SK-N-SH treated with all-trans-retinoic acid at 6 μM for 48 hours (cell line): ENCODE measurements at regions not wholly inside any gene's neighbourhood (a gene's known extent, or its start where the extent isn't known, plus 50 kb on each side); places are given as distances from the start of the nearest gene placed in this dataset.

Source experiments
- ATAC-seq: fragments of 200-7000 bp; cut with Tn5 transposase; 3 replicates; pipeline ENCODE4 v1.9.1; 2020; ENCODE audit warnings: mild to moderate bottlenecking, moderate library complexity
- ARNTL ChIP-seq: fragments of 450-650 bp; formaldehyde crosslinking; IDR thresholded peaks from 2 replicates; pipeline ENCODE4 v1.5.0; 2020; ENCODE audit warnings: low read depth, mild to moderate bottlenecking, moderate library complexity, borderline replicate concordance
- BACH2 ChIP-seq: fragments of 250-450 bp; sonication (Bioruptor Pico); IDR thresholded peaks from 2 replicates; pipeline ENCODE4 v1.9.0; 2021; ENCODE audit warnings: mild to moderate bottlenecking, borderline replicate concordance
- CREB5 ChIP-seq: fragments of 250-450 bp; sonication (Bioruptor Pico); IDR thresholded peaks from 2 replicates; pipeline ENCODE4 v1.5.1; 2020; ENCODE audit warnings: low read depth, mild to moderate bottlenecking, moderate library complexity
- CSDC2 ChIP-seq: fragments of 250-450 bp; sonication (Bioruptor Pico); IDR thresholded peaks from 2 replicates; pipeline ENCODE4 v1.5.0; 2020; ENCODE audit warnings: mild to moderate bottlenecking, moderate library complexity
- CSRNP3 ChIP-seq: fragments of 250-450 bp; sonication (Bioruptor Pico); IDR thresholded peaks from 2 replicates; pipeline ENCODE4 v1.5.1; 2021; ENCODE audit warnings: mild to moderate bottlenecking, moderate library complexity
- ESRRG ChIP-seq: fragments of 250-450 bp; sonication (Bioruptor Pico); IDR thresholded peaks from 2 replicates; pipeline ENCODE4 v1.6.1; 2021; ENCODE audit warnings: mild to moderate bottlenecking
- GLIS3 ChIP-seq: fragments of 250-450 bp; sonication (Bioruptor Pico); IDR thresholded peaks from 2 replicates; pipeline ENCODE4 v1.5.0; 2020; ENCODE audit warnings: mild to moderate bottlenecking, moderate library complexity
- OSR1 ChIP-seq: fragments of 250-450 bp; sonication (Bioruptor Pico); IDR thresholded peaks from 2 replicates; pipeline ENCODE4 v1.8.0; 2022; ENCODE audit warnings: moderate library complexity, mild to moderate bottlenecking, inconsistent platforms
- PPARA ChIP-seq: fragments of 250-450 bp; sonication (Bioruptor Pico); IDR thresholded peaks from 2 replicates; pipeline ENCODE4 v1.5.0; 2020; ENCODE audit warnings: mild to moderate bottlenecking, borderline replicate concordance
- RARB ChIP-seq: fragments of 250-450 bp; sonication (Bioruptor Pico); IDR thresholded peaks from 2 replicates; pipeline ENCODE4 v1.8.0; 2021; ENCODE audit warnings: mild to moderate bottlenecking, moderate library complexity
- TCF4 ChIP-seq: fragments of 250-450 bp; sonication (Bioruptor Pico); IDR thresholded peaks from 2 replicates; pipeline ENCODE4 v1.8.0; 2021; ENCODE audit warnings: mild to moderate bottlenecking, moderate library complexity, borderline replicate concordance
- TSHZ2 ChIP-seq: fragments of 250-450 bp; sonication (Bioruptor Pico); IDR thresholded peaks from 2 replicates; pipeline ENCODE4 v1.5.0; 2020; ENCODE audit warnings: mild to moderate bottlenecking, moderate library complexity
- ZC3H10 ChIP-seq: fragments of 250-450 bp; sonication (Bioruptor Pico); IDR thresholded peaks from 2 replicates; pipeline ENCODE4 v1.5.1; 2021; ENCODE audit warnings: mild to moderate bottlenecking, moderate library complexity
- ZFP3 ChIP-seq: fragments of 250-450 bp; sonication (Bioruptor Pico); IDR thresholded peaks from 2 replicates; pipeline ENCODE4 v1.5.0; 2020; ENCODE audit warnings: mild to moderate bottlenecking, moderate library complexity
- ZFP30 ChIP-seq: fragments of 450-650 bp; formaldehyde crosslinking; IDR thresholded peaks from 2 replicates; pipeline ENCODE4 v1.5.0; 2022; ENCODE audit warnings: mild to moderate bottlenecking, moderate library complexity
- ZNF565 ChIP-seq: fragments of 450-650 bp; formaldehyde crosslinking; conservative IDR thresholded peaks from 2 replicates; pipeline ENCODE4 v1.5.0; 2020; ENCODE audit warnings: low read depth, mild to moderate bottlenecking, moderate library complexity
- ZNF70 ChIP-seq: fragments of 450-650 bp; formaldehyde crosslinking; IDR thresholded peaks from 2 replicates; pipeline ENCODE4 v1.5.0; 2020; ENCODE audit warnings: mild to moderate bottlenecking, moderate library complexity
- ZNF8 ChIP-seq: fragments of 450-650 bp; formaldehyde crosslinking; IDR thresholded peaks from 2 replicates; pipeline ENCODE4 v1.5.0; 2020; ENCODE audit warnings: mild to moderate bottlenecking, moderate library complexity

- no peak for TF ChIP-seq CSRNP3 (CRISPR knock-in tag)
- TF ChIP-seq ZFP3 (CRISPR knock-in tag) = no peak
- TF ChIP-seq BACH2 (CRISPR knock-in tag) = no peak
- TF ChIP-seq TSHZ2 (CRISPR knock-in tag) = no peak
- TF ChIP-seq TCF4 (CRISPR knock-in tag) = no peak
- no peak for TF ChIP-seq RARB (CRISPR knock-in tag)
- no peak for TF ChIP-seq ZNF565
- TF ChIP-seq PPARA = no peak
- TF ChIP-seq ZC3H10 (CRISPR knock-in tag) = no peak
- no peak for ATAC-seq
These were observed 158.3 kb downstream of the PABPC4L start for GRCh38 chr4:134043266-134043665.

GRCh38 chr4:134028421-134028820, 173.2 kb downstream of the PABPC4L start:
- no peak for ATAC-seq
- TF ChIP-seq ESRRG (CRISPR knock-in tag) (no peak), ZNF8 (no peak), ZNF565 (no peak), RARB (CRISPR knock-in tag) (no peak), GLIS3 (CRISPR knock-in tag) (no peak), ARNTL (CRISPR knock-in tag) (no peak), ZNF70 (CRISPR knock-in tag) (no peak), CSDC2 (CRISPR knock-in tag) (no peak)

- no peak for ATAC-seq
- TF ChIP-seq ZNF565 (no peak), TSHZ2 (CRISPR knock-in tag) (no peak), ARNTL (CRISPR knock-in tag) (no peak), BACH2 (CRISPR knock-in tag) (no peak), CSRNP3 (CRISPR knock-in tag) (no peak), ZNF8 (no peak), ZC3H10 (CRISPR knock-in tag) (no peak), RARB (CRISPR knock-in tag) (no peak), CSDC2 (CRISPR knock-in tag) (no peak), CREB5 (CRISPR knock-in tag) (no peak), ZFP30 (no peak), TCF4 (CRISPR knock-in tag) (no peak), ESRRG (CRISPR knock-in tag) (no peak), GLIS3 (CRISPR knock-in tag) (no peak)
- TF ChIP-seq, all 23 proteins: peak for 0
These were observed 173.7 kb downstream of the PABPC4L start for GRCh38 chr4:134027931-134028330.

GRCh38 chr4:134024251-134024650, 177.3 kb downstream of the PABPC4L start:
- TF ChIP-seq ESRRG (CRISPR knock-in tag) = no peak
- TF ChIP-seq OSR1 (CRISPR knock-in tag) = no peak
- TF ChIP-seq ZFP30 = no peak
- TF ChIP-seq CSRNP3 (CRISPR knock-in tag) = no peak
- no peak for ATAC-seq
